Spleen (tissue), 11 donors: ENCODE measurements at regions not wholly inside any gene's neighbourhood (a gene's known extent, or its start where the extent isn't known, plus 50 kb on each side); places are given as distances from the start of the nearest gene placed in this dataset.

Experiments used
- DNase-seq: peaks from one replicate; pipeline ENCODE4 v3.0.0-alpha.2; 2020
- H3K27ac ChIP-seq, 8 donors: fragments of 200-600 bp; sonication (generic) in 7 of 8; 1 replicate in 4 of 8; 2 replicates in 4 of 8; pipeline versions ENCODE4 v1.5.0 to v1.8.0; 2016 to 2021; ENCODE audit warnings: inconsistent platforms in 4 of 8, mild to moderate bottlenecking in 4 of 8, moderate library complexity in 1 of 8
- H3K27me3 ChIP-seq, 7 donors: fragments of 200-600 bp; sonication (generic) in 6 of 7; replicated peaks in 1 of 7; 1 replicate in 4 of 7; 2 replicates in 3 of 7; pipeline versions ENCODE4 v1.5.0 to v1.8.0; 2016 to 2021; ENCODE audit warnings: inconsistent platforms in 3 of 7, mild to moderate bottlenecking in 1 of 7
- H3K36me3 ChIP-seq, 6 donors: fragments of 200-600 bp; sonication (generic) in 5 of 6; 1 replicate in 4 of 6; 2 replicates in 2 of 6; pipeline versions ENCODE4 v1.5.0 to v1.8.0; 2016 to 2021; ENCODE audit warnings: inconsistent platforms in 2 of 6
- H3K4me1 ChIP-seq, 6 donors: fragments of 200-600 bp; sonication (generic) in 5 of 6; 1 replicate in 3 of 6; 2 replicates in 3 of 6; pipeline versions ENCODE4 v1.5.0 to v1.8.0; 2016 to 2021; ENCODE audit warnings: inconsistent platforms in 3 of 6
- H3K4me3 ChIP-seq, 8 donors: fragments of 200-600 bp; sonication (generic) in 7 of 8; 1 replicate in 4 of 8; 2 replicates in 4 of 8; pipeline versions ENCODE4 v1.5.0 to v1.8.0; 2016 to 2021; ENCODE audit warnings: inconsistent platforms in 4 of 8, mild to moderate bottlenecking in 4 of 8, moderate library complexity in 2 of 8
- H3K9me3 ChIP-seq, 8 donors: fragments of 200-600 bp; sonication (generic) in 7 of 8; 1 replicate in 4 of 8; 2 replicates in 4 of 8; pipeline versions ENCODE4 v1.5.0 to v1.8.0; 2016 to 2021; ENCODE audit warnings: inconsistent platforms in 4 of 8
- POLR2A ChIP-seq, 3 donors: fragments of 450-650 bp; IDR thresholded peaks; one replicate each; pipeline ENCODE4 v1.5.1; 2017; ENCODE audit warnings: antibody characterized with exemption in 3 of 3, mild to moderate bottlenecking in 1 of 3
- POLR2AphosphoS5 ChIP-seq, 3 donors: sonication (generic); formaldehyde crosslinking; IDR thresholded peaks; one replicate each; pipeline ENCODE4 v1.5.1; 2017; ENCODE audit warnings: antibody characterized with exemption in 3 of 3
- WGBS, 5 donors: extraction: QIAGEN DNeasy Blood & Tissue Kit in 3 of 5; methylation state at CpG; one replicate each; pipeline versions ENCODE4 v1.1.5 to v1.1.7; 2013 to 2018; 5-methylcytosine and 5-hydroxymethylcytosine counted together
- intact Hi-C: fragments of 100-400 bp; cut with DNase I; formaldehyde crosslinking; loops from one replicate; pipeline ENCODE4 v1.15.0; 2023; ENCODE audit warnings: low total_unique reads
- TF ChIP-seq, protein P1 (sequence below), 11 experiments: fragments of 200-600 bp in 7 of 11; fragments of 450-650 bp in 4 of 11; sonication (generic) in 4 of 11; IDR thresholded peaks in 8 of 11; conservative IDR thresholded peaks in 3 of 11; 1 replicate in 7 of 11; 2 replicates in 4 of 11; pipeline versions ENCODE4 v1.4.0 to v1.8.0; 2016 to 2021; ENCODE audit warnings: antibody characterized with exemption in 11 of 11, inconsistent platforms in 4 of 11, mild to moderate bottlenecking in 1 of 11
- donor health status: healthy with polysubstance abuse.
- donor health status: DM: no; HTN: no; CAD: no; lungs with moderate emphysema.
- donor health status: DM: no; HTN: no; CAD: no.
- donor health status: Bipolar disorder and iron deficiency.
- donor health status: healthy.
- donor health status: DM: no; HTN: no; CAD: no.
- donor health status: DM: yes; HTN: yes; CAD: no.

DNA sequence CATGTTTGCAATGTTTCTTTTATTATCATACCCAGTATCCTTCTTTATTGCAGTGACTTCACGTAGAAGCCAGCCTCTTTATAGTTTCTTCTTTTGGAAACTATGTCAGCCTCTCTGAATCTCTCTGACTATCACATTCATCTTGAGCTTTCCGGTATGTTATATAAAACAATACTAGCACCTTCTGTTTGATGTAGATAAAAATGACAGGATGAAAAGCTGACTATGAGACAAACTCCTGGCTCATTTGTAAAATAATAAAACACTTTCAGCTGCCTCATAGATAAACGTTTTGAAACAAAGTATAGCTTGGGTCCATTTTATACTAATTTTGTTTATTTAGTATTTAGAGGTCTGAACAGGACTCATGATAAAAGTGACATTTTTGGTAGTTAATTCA is 1145.4 kb upstream of the NUDT12 start:
- 53 to 67% (median 55%) methylated on average over 3 of the region's 3 CpGs for WGBS, 5 donors
- Histone ChIP-seq H3K27me3 (no peaks in the 10 kb centered on the region), H3K36me3 (no peaks in the 10 kb centered on the region), H3K27ac (no peak overlapping the region), H3K4me3 (no peak overlapping the region), H3K4me1 (no peaks in the 10 kb centered on the region), H3K9me3 (peaks cover 2 to 36% (median 25%) of the 10 kb centered on the region in 8 donors)
- no peak for DNase-seq
- intact Hi-C loops, result no loop called here
- TF ChIP-seq POLR2A (IDR thresholded peaks at IDR 0.05), result no peak
- TF ChIP-seq POLR2AphosphoS5 (IDR thresholded peaks at IDR 0.05), result no peak
- TF ChIP-seq, protein P1, sequence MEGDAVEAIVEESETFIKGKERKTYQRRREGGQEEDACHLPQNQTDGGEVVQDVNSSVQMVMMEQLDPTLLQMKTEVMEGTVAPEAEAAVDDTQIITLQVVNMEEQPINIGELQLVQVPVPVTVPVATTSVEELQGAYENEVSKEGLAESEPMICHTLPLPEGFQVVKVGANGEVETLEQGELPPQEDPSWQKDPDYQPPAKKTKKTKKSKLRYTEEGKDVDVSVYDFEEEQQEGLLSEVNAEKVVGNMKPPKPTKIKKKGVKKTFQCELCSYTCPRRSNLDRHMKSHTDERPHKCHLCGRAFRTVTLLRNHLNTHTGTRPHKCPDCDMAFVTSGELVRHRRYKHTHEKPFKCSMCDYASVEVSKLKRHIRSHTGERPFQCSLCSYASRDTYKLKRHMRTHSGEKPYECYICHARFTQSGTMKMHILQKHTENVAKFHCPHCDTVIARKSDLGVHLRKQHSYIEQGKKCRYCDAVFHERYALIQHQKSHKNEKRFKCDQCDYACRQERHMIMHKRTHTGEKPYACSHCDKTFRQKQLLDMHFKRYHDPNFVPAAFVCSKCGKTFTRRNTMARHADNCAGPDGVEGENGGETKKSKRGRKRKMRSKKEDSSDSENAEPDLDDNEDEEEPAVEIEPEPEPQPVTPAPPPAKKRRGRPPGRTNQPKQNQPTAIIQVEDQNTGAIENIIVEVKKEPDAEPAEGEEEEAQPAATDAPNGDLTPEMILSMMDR (IDR thresholded peaks at IDR 0.05 in 8 of 11, conservative IDR thresholded peaks at IDR 0.05 in 3 of 11), result no peak

DNA sequence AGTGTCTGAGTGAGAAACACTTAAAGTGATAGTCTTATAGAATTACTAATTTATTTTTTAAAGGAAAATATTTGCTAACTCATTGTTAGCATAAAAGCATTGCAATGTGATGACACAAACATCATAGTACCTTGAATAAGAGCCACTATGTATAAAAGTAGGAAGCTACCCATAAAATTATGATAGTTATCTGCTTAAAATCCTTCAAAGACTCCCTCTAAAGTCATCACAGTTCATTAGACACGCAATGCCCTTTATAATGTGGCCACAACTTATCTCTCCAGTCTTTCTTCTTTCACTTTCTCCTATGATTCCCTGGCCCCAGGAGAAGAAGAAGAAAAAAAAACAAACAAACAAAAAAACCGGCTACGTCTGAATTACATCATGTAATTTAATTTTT is 1144.0 kb upstream of the NUDT12 start:
- TF ChIP-seq POLR2AphosphoS5 (IDR thresholded peaks at IDR 0.05), result no peak
- TF ChIP-seq, protein P1 (IDR thresholded peaks at IDR 0.05 in 8 of 11, conservative IDR thresholded peaks at IDR 0.05 in 3 of 11), result no peak
- TF ChIP-seq POLR2A (IDR thresholded peaks at IDR 0.05), result no peak
- H3K4me3 ChIP-seq, result no peak overlapping the region
- no peak for DNase-seq
- H3K9me3 ChIP-seq, result peaks cover 0 to 22% (median 11%) of the 10 kb centered on the region in 8 donors
- no peak overlapping the region for H3K27ac ChIP-seq
- H3K27me3 ChIP-seq, result no peaks in the 10 kb centered on the region
- intact Hi-C loops, result no loop called here
- 76 to 84% (median 77%) methylated on average over 3 of the region's 3 CpGs for WGBS, 5 donors
- H3K4me1 ChIP-seq, result no peaks in the 10 kb centered on the region
- H3K36me3 ChIP-seq, result no peaks in the 10 kb centered on the region

DNA sequence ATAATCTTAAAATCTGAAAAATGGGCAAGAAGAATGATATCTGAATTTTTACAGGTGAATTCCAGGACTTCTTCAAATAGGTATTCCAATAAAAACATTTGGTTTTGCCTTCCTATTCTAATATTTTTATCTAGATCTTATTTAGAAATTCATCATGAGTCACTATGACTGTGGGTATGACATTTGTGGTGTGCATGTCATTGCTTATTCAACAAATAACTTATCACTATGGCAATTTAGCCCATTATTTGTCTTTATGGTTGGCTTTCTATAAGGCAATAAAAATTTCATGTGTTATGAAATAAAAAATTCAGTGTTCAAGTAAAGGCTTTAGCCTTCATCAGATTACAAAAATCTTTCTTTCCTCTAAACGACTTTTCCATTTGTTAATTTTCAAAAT is 1139.6 kb upstream of the NUDT12 start:
- Histone ChIP-seq H3K9me3 (peaks cover 3 to 32% (median 21%) of the 10 kb centered on the region in 8 donors), H3K36me3 (no peaks in the 10 kb centered on the region), H3K4me1 (no peaks in the 10 kb centered on the region), H3K4me3 (no peak overlapping the region), H3K27me3 (no peaks in the 10 kb centered on the region), H3K27ac (no peak overlapping the region)
- WGBS, 5 donors, result 67 to 80% (median 71%) methylated on average over 1 of the region's 1 CpG
- intact Hi-C loops, result no loop called here
- no peak for DNase-seq
- TF ChIP-seq, protein P1 (IDR thresholded peaks at IDR 0.05 in 8 of 11, conservative IDR thresholded peaks at IDR 0.05 in 3 of 11), result no peak
- no peak for TF ChIP-seq POLR2A (IDR thresholded peaks at IDR 0.05)
- no peak for TF ChIP-seq POLR2AphosphoS5 (IDR thresholded peaks at IDR 0.05)

DNA sequence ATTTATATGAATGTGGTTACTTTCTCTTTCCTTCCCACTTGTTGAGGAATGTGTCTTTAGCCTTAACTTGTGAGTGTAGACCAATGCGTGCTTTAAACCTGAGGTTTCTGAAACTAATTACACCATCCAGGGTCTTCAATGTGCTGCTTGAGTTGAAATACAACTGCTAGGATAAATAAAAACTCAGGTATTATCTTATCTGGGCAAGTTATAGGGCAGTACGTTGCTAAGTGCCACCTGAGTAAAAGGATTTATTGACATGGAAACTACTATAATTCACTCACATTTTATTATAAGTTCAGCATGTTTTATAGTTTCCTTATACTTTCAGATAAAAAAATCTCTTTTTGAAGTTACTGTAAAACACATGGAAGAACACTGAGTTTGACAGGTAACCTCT is 1136.8 kb upstream of the NUDT12 start:
- Histone ChIP-seq H3K9me3 (peaks cover 3 to 35% (median 23%) of the 10 kb centered on the region in 8 donors), H3K27me3 (no peaks in the 10 kb centered on the region), H3K27ac (no peak overlapping the region), H3K4me1 (no peaks in the 10 kb centered on the region), H3K36me3 (no peaks in the 10 kb centered on the region), H3K4me3 (no peak overlapping the region)
- no peak for DNase-seq
- intact Hi-C loops, result no loop called here
- 75 to 91% (median 79%) methylated on average over 2 of the region's 2 CpGs for WGBS, 5 donors
- TF ChIP-seq, protein P1 (IDR thresholded peaks at IDR 0.05 in 8 of 11, conservative IDR thresholded peaks at IDR 0.05 in 3 of 11), result no peak
- TF ChIP-seq POLR2AphosphoS5 (IDR thresholded peaks at IDR 0.05), result no peak
